ENCODE measurements at regions not wholly inside any gene's neighbourhood (a gene's known extent, or its start where the extent isn't known, plus 50 kb on each side); places are given as distances from the start of the nearest gene placed in this dataset.
"Not testable (repeated sequence)": the region's sequence is repeated elsewhere in the genome, so short reads cannot be mapped to it uniquely, and the experiment has no call there.

DNA sequence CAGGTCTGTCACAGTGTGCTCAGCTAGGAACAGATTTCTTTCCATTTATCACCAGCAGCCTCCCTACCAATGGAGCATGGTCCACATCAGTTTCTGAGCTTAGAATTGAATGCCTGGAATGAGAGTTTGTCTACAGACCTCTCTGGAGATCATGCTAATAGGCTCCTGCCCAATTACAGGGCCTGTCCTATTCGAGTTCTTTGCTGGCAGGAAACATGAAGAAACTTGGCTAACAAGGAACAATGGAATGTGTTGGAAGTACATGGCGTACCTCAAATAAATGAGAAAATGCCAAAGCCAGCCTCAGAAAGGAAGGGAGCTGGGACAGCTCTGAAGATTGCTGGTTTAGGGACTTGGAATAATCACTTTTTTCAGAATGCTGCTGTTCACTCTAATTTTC is 186.0 kb upstream of the AKR1E2 start:
- DNase-seq (ENCODE audit: low read depth): no peak

DNA sequence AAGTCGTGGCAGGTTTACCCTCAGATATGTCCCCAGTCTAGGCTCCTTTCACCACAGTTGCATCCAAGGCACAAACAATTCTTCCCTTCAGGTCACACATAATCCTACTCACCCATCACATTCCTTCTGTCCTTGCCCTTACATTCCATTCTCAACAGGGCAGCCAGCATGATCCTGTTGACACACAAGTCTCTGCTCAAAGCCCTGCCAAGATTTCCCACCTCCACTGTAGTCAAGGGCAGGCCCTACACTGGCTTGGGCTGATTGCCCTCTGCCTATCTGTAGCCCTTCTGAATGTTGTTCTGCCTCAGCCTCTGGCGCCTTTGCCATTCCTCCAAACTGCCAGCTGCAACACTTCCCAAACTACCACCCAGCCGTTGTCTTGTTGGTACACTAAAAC is 187.9 kb upstream of the AKR1E2 start:
- no peak for DNase-seq (ENCODE audit: low read depth)

DNA sequence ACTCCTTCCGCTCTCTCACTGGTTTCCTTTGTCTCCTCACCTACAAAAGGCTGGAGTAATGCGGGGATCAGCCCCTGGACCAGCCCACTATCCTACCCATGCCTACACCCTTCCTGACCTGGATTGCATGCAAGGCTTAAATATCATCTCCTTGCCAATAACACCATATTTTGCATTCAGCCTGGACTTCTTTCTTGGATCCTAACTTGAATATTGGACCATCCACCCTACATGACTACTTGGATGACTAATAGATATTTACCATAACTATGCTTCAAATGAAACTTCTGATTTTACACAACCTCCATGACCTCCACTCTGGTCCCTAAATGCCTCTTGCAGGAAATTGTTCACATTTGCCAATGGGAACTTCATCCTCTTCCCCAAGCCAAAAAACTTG is 188.3 kb upstream of the AKR1E2 start:
- DNase-seq (ENCODE audit: low read depth): no peak

GRCh38 chr10:4635883-4636282 is 190.1 kb upstream of the AKR1E2 start:
- no peak for DNase-seq (ENCODE audit: low read depth)

DNA sequence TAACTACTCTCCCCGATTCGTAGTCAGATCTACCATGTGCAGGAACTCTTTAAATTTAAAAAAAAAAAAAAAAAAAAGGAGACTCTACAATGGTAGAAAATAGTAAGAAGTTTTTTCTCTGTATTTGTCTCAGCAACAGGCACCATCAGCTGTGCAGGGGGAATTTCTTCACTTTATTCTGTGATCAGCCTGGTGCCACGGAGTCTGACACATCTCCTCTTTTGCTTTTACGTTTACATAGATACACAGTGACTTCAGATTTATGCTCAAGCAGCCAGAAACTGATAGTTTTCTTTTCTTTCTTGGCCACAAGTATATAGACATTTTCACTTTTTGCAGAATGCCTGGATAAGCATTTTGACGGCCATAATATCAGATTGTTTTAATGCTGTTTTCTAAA is 190.6 kb upstream of the AKR1E2 start:
- DNase-seq (ENCODE audit: low read depth): no peak

- no peak for DNase-seq (ENCODE audit: low read depth)
Measured at GRCh38 chr10:4633776-4634175, 192.2 kb upstream of the AKR1E2 start.

- no peak for DNase-seq (ENCODE audit: low read depth)
Measured at GRCh38 chr10:4633186-4633585, 192.8 kb upstream of the AKR1E2 start.

DNA sequence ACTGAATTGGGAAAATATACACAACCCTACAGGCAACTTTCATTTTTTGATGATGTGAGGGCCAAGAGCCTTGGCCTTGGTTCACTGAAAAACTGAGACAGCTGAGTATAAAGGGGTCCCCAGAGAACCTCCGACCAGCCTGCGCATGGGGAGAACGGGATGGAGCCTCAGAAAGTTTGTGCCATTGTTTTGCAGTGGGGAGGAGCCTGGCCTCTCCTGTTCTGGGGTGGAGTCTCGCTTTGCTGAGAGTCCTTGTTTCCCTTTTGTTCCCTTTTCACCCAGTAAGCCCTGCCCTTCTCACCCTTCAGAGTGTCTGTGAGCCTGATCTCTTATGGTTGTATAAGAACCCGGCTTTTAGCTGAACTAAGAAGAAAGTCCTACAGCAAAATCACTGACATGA is 193.2 kb upstream of the AKR1E2 start:
- no peak for DNase-seq (ENCODE audit: low read depth)

DNA sequence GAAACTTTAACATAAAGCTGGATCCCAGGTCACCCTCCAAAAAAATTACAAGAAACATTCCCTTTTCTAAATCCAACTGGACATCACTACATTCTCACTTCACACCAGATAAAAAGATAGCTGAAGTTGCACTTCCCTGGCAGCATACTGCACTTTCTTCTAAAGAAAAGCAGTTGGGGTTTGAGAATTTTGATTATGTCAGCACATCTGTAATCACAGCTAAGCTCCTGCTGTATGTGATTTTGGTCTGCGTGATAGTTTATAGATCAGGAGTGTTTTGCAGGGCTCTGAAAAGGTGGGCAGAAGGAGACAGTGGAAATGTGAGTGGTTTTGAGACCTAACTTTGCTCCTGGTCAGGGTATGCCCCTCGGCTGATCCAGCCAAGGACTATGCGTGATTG is 199.1 kb upstream of the AKR1E2 start:
- DNase-seq (ENCODE audit: low read depth): no peak

DNA sequence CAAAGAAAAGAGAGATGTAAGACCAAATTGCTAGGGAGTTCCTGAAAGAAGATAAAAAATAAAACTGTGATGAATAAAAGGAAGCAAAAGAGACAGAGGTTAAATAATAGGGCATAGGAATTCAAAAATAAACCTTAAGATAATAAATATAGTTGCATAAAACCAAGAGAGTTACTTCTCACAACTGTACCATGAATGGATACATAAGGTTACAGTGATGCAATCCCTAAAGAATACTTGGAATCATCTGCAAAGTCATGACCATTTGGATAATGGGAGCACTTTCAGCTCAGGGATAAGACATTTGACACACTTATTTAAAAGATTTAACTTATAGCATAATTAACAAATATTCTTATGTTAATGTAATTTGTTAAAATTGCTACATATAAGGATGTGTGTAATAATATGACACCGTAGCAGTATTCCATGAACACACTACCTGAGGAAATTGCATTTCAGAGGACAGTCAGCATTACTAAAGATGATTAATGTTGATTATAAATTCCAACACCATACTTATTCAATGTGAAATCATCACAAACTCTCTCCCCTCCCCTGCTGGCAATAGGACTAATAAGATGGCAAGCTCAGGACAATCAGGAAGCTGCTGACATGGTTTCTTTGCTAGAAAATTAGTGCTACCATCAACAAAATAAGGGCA is 202.1 kb upstream of the AKR1E2 start:
- no peak for DNase-seq (ENCODE audit: low read depth)

DNA sequence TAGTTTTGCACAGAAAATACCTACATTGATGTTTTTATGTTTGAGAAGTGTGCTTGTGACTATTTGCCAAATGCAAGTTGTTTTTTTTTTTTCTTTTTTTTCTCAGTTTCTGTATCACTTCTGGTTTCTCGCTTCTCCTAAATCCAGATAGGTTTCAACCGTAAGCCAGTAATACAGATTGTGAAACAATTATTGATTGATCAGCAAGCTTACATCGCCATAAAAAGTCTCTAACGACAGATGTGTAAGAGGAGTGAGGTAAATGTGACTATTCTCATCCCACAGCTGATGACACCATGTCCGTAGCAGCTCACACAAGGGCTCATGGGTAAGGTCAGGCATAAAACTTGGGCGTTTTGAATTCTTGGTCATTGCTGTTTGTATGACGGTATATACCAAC is 202.8 kb upstream of the AKR1E2 start:
- no peak for DNase-seq (ENCODE audit: low read depth)

GRCh38 chr10:4622384-4622783 is 203.6 kb upstream of the AKR1E2 start:
- DNase-seq (ENCODE audit: low read depth): no peak

- DNase-seq (ENCODE audit: low read depth): no peak
Measured at GRCh38 chr10:4617589-4617988, 208.4 kb upstream of the AKR1E2 start.

DNA sequence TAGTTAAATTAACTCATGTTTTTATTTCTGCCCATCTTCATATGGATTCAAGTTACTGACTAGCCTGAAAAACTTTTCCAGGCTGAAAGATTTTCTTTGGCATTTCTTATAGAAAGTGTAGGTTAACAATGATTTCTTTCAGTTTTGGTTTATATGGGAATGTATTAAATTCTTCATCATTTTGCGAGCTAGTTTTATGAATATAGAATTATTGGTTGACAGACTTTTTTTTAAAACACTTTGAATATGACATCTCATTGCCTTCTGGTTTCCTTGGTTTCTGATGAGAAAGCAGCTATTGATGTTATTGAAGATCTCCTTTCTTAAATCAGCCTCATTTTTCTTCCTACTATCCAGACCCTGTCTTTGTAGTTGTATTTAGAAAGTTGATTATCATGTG is 211.0 kb upstream of the AKR1E2 start:
- DNase-seq (ENCODE audit: low read depth): no peak

DNA sequence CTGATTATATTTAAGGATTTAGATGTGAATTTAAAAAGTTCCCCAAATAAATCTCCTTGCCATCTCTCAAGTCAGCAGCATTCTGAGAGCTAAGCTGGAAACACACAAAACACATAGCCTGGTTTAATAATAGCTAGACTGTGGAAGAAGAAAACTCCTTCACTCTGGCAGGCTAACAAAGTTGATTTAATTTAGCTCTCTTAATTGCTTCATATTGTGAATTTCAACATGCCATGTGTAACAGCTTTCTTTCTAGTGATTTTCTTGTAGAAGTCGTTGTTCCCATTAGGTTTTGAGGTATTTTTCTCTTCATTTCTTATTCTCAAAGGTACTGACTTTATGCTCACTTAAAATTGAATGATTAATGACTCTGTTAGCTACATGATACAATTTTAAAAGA is 216.8 kb upstream of the AKR1E2 start:
- DNase-seq (ENCODE audit: low read depth): no peak

- DNase-seq (ENCODE audit: low read depth): no peak
Measured at GRCh38 chr10:4607681-4608080, 218.3 kb upstream of the AKR1E2 start.

- no peak for DNase-seq (ENCODE audit: low read depth)
Measured at GRCh38 chr10:4606856-4607636, 219.0 kb upstream of the AKR1E2 start.

GRCh38 chr10:4602764-4603491 is 223.1 kb upstream of the AKR1E2 start:
- DNase-seq (ENCODE audit: low read depth): no peak

- DNase-seq (ENCODE audit: low read depth): no peak
Measured at GRCh38 chr10:4599471-4599870, 226.5 kb upstream of the AKR1E2 start.

- DNase-seq (ENCODE audit: low read depth): not testable (repeated sequence)
Measured at GRCh38 chr10:4597898-4598297, 228.1 kb upstream of the AKR1E2 start.

- DNase-seq (ENCODE audit: low read depth): no peak
Measured at GRCh38 chr10:4596951-4597350, 229.1 kb upstream of the AKR1E2 start.

DNA sequence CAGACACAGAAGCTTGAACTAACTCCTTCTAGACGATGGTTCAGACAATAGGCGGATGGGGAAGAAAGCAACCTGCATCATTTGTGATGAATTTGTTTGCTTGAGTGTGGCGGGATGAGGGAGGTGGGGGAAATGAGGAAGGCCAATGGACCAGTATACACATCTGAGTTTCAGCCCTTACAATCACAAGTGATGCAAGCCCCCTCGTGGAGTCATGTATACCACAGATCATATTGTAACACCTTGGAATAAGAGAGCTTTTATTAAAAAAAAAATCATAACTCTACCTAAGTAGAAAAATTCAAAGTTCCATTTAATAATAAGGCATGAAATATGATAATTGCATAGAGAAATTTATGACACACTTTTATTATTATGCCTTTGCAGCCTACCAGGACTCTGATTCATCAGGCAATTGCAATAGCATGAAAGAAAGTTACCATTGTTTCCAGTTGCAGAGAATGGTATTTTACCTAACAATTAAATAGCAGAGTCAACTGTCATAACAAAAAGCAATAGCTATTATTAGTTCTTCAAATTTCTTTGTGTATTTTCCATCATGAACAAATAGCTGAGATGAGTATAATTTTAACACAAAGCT is 230.2 kb upstream of the AKR1E2 start:
- DNase-seq (ENCODE audit: low read depth): no peak

Data from HT1080 (cell line).